ENCODE measurements at regions not wholly inside any gene's neighbourhood (a gene's known extent, or its start where the extent isn't known, plus 50 kb on each side); places are given as distances from the start of the nearest gene placed in this dataset.
"Not testable (repeated sequence)": the region's sequence is repeated elsewhere in the genome, so short reads cannot be mapped to it uniquely, and the experiment has no call there.

DNA sequence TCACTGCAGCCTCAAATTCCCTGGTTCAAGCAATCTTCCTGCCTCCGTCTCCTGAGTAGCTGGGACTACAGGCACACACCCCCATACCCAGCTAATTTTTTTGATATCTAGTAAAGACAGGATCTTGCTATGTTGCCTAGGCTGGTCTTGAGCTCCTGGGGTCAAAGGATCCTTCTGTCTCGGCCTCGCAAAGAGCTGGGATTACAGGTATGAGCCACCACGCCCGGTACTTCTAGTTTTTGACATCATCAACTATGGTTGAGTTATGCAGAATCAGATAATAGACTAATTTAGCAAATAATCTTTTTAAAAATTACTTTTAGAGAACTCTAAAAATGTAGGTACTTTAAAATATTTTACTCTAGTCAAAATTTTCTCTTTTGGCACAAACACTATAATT is 166.2 kb downstream of the SOX4 start:
- CTCF ChIA-PET (ENCODE audit: unreplicated experiment), result no interaction called here
- DNase-seq (ENCODE audit: low spot score), result no peak
- no peak overlapping the region for H3K27ac ChIP-seq (ENCODE audit: low read depth, low read length, poor library complexity, severe bottlenecking)
- no peaks in the 10 kb centered on the region for H3K79me2 ChIP-seq (ENCODE audit: insufficient read depth, low read depth, low read length)
- TF ChIP-seq, protein P1, sequence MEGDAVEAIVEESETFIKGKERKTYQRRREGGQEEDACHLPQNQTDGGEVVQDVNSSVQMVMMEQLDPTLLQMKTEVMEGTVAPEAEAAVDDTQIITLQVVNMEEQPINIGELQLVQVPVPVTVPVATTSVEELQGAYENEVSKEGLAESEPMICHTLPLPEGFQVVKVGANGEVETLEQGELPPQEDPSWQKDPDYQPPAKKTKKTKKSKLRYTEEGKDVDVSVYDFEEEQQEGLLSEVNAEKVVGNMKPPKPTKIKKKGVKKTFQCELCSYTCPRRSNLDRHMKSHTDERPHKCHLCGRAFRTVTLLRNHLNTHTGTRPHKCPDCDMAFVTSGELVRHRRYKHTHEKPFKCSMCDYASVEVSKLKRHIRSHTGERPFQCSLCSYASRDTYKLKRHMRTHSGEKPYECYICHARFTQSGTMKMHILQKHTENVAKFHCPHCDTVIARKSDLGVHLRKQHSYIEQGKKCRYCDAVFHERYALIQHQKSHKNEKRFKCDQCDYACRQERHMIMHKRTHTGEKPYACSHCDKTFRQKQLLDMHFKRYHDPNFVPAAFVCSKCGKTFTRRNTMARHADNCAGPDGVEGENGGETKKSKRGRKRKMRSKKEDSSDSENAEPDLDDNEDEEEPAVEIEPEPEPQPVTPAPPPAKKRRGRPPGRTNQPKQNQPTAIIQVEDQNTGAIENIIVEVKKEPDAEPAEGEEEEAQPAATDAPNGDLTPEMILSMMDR (conservative IDR thresholded peaks at IDR 0.05; ENCODE audit: low read length), result no peak
- no peak for TF ChIP-seq EZH2phosphoT487 (IDR thresholded peaks at IDR 0.05; ENCODE audit: borderline replicate concordance, low read depth, low read length)
- BruUV-seq (replicated peaks), result no TSS peak
- H4K20me1 ChIP-seq (ENCODE audit: insufficient read depth, low read length), result no peaks in the 10 kb centered on the region
- no peak overlapping the region for H3K4me3 ChIP-seq (ENCODE audit: low read depth, low read length, poor library complexity, severe bottlenecking)
- intact Hi-C loops (cut with micrococcal nuclease; ENCODE audit: unreplicated experiment), result no loop called here
- no peaks in the 10 kb centered on the region for H3K36me3 ChIP-seq (ENCODE audit: insufficient read depth, low read length)
- H3K9me2 ChIP-seq (ENCODE audit: insufficient read depth, low read length), result no peaks in the 10 kb centered on the region
- H3K4me1 ChIP-seq (ENCODE audit: insufficient read depth, low read length, poor library complexity, severe bottlenecking), result no peaks in the 10 kb centered on the region
- POLR2A ChIA-PET, result interaction anchor here (0.6 to 2.5 kb wide), 5 partner anchors 9 to 155 kb away, joined by 3 to 9 read pairs (median 6); no protein-coding TSS in a partner anchor
- H2AFZ ChIP-seq (ENCODE audit: low read length), result no peak overlapping the region
- no peak overlapping the region for H3K4me2 ChIP-seq (ENCODE audit: low read length)
- no peaks in the 10 kb centered on the region for H3K9me3 ChIP-seq (ENCODE audit: low read length)

DNA sequence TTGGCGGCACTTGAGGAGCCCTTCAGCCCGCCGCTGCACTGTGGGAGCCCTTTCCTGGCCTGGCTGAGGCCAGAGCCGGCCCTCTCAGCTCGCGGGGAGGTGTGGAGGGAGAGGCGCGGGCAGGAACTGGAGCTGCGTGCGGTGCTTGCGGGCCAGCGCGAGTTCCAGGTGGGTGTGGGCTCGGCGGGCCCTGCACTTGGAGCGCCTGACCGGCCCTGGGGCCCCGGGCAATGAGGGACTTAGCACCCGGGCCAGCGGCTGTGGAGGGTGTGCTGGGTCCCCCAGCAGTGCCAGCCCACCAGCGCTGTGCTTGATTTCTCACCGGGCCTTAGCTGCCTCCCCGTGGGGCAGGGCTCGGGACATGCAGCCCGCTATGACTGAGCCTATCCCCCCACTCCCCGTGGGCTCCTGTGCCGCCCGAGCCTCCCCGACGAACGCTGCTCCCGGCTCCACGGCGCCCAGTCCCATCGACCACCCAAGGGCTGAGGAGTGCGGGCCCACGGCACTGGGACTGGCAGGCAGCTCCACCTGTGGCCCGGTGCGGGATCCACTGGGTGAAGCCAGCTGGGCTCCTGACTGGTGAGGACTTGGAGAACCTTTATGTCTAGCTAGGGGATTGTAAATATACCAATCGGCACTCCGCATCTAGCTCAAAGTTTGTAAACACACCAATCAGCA is 167.6 kb downstream of the SOX4 start:
- intact Hi-C loops (cut with micrococcal nuclease; ENCODE audit: unreplicated experiment); CTCF ChIA-PET (ENCODE audit: unreplicated experiment): not testable (repeated sequence)
- POLR2A ChIA-PET, result interaction anchor here (0.6 to 2.5 kb wide), 5 partner anchors 10 to 104 kb away, joined by 3 to 7 read pairs (median 4); no protein-coding TSS in a partner anchor

DNA sequence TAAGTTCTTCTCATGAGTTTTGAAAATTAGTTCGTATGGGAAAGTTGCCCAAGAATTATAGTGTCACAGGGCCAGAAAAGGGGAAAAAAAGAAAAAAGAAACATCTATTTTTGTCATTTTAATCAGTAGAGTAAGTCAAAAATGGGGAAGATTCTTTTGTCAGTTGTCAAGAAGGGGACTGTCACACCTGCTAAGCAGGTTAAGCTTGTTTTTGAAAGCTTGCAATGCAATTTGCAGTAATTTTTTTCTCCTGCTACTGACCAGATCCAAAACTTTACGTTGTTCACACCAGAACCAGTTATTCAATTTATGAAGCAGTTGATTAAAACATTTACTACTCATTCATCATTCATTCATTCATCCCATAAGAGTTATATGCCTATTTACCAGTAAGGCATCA is 171.4 kb downstream of the SOX4 start:
- BruUV-seq (replicated peaks), result no TSS peak
- ChIA-PET CTCF (ENCODE audit: unreplicated experiment) (no interaction called here), POLR2A (interaction anchor here (0.6 kb wide), 1 partner anchor 1208 kb away, joined by 5 read pairs; no protein-coding TSS in a partner anchor)

More for the DNA sequence above, 167.6 kb downstream of the SOX4 start:
- not testable (repeated sequence) for DNase-seq (ENCODE audit: low spot score); H3K79me2 ChIP-seq (ENCODE audit: insufficient read depth, low read depth, low read length); H3K36me3 ChIP-seq (ENCODE audit: insufficient read depth, low read length); H3K9me2 ChIP-seq (ENCODE audit: insufficient read depth, low read length); H3K9me3 ChIP-seq (ENCODE audit: low read length); H3K4me2 ChIP-seq (ENCODE audit: low read length); H3K4me1 ChIP-seq (ENCODE audit: insufficient read depth, low read length, poor library complexity, severe bottlenecking); H3K4me3 ChIP-seq (ENCODE audit: low read depth, low read length, poor library complexity, severe bottlenecking); H2AFZ ChIP-seq (ENCODE audit: low read length); H4K20me1 ChIP-seq (ENCODE audit: insufficient read depth, low read length); H3K27ac ChIP-seq (ENCODE audit: low read depth, low read length, poor library complexity, severe bottlenecking); BruUV-seq (replicated peaks)

More for the DNA sequence above, 171.4 kb downstream of the SOX4 start:
- intact Hi-C loops (cut with micrococcal nuclease; ENCODE audit: unreplicated experiment), result no loop called here
- Histone ChIP-seq H3K4me2 (ENCODE audit: low read length) (no peak overlapping the region), H3K79me2 (ENCODE audit: insufficient read depth, low read depth, low read length) (no peaks in the 10 kb centered on the region), H3K36me3 (ENCODE audit: insufficient read depth, low read length) (no peaks in the 10 kb centered on the region), H3K9me2 (ENCODE audit: insufficient read depth, low read length) (no peaks in the 10 kb centered on the region), H2AFZ (ENCODE audit: low read length) (no peak overlapping the region), H3K4me1 (ENCODE audit: insufficient read depth, low read length, poor library complexity, severe bottlenecking) (no peaks in the 10 kb centered on the region), H3K27ac (ENCODE audit: low read depth, low read length, poor library complexity, severe bottlenecking) (no peak overlapping the region), H4K20me1 (ENCODE audit: insufficient read depth, low read length) (no peaks in the 10 kb centered on the region), H3K9me3 (ENCODE audit: low read length) (no peaks in the 10 kb centered on the region), H3K4me3 (ENCODE audit: low read depth, low read length, poor library complexity, severe bottlenecking) (no peak overlapping the region)
- TF ChIP-seq, protein P1 (conservative IDR thresholded peaks at IDR 0.05; ENCODE audit: low read length), result no peak
- no peak for TF ChIP-seq EZH2phosphoT487 (IDR thresholded peaks at IDR 0.05; ENCODE audit: borderline replicate concordance, low read depth, low read length)
- DNase-seq (ENCODE audit: low spot score), result no peak
